Neutrophil (primary cell): ENCODE measurements at regions not wholly inside any gene's neighbourhood (a gene's known extent, or its start where the extent isn't known, plus 50 kb on each side); places are given as distances from the start of the nearest gene placed in this dataset.
"Not testable (repeated sequence)": the region's sequence is repeated elsewhere in the genome, so short reads cannot be mapped to it uniquely, and the experiment has no call there.

Experiments used
- H3K27ac ChIP-seq: fragments of 200-600 bp; sonication (generic); 2 replicates; pipeline ENCODE4 v1.5.1; 2016; ENCODE audit warnings: mild to moderate bottlenecking, moderate library complexity
- H3K27me3 ChIP-seq: fragments of 200-600 bp; sonication (generic); 2 replicates; pipeline ENCODE4 v1.6.0; 2016; ENCODE audit warnings: mild to moderate bottlenecking
- H3K36me3 ChIP-seq: fragments of 200-600 bp; sonication (generic); 2 replicates; pipeline ENCODE4 v1.5.1; 2017
- H3K4me1 ChIP-seq, 2 experiments: fragments of 200-600 bp in 1 of 2; sonication (generic) in 1 of 2; 1 replicate in 1 of 2; 2 replicates in 1 of 2; pipeline versions ENCODE4 v1.5.1 to v1.6.1; 2013 to 2016; ENCODE audit warnings: low read depth in 1 of 2, low read length in 1 of 2, mild to moderate bottlenecking in 1 of 2, moderate library complexity in 1 of 2; ENCODE audit not compliant: control insufficient read depth in 1 of 2, insufficient read depth in 1 of 2
- H3K4me3 ChIP-seq, 2 experiments: fragments of 200-600 bp in 1 of 2; sonication (generic) in 1 of 2; 1 replicate in 1 of 2; 2 replicates in 1 of 2; pipeline ENCODE4 v1.5.1; 2013 to 2016; ENCODE audit warnings: low read depth in 1 of 2, low read length in 1 of 2, mild to moderate bottlenecking in 1 of 2, moderate library complexity in 1 of 2
- H3K9me3 ChIP-seq: fragments of 200-600 bp; sonication (generic); 2 replicates; pipeline ENCODE4 v1.5.1; 2016

DNA sequence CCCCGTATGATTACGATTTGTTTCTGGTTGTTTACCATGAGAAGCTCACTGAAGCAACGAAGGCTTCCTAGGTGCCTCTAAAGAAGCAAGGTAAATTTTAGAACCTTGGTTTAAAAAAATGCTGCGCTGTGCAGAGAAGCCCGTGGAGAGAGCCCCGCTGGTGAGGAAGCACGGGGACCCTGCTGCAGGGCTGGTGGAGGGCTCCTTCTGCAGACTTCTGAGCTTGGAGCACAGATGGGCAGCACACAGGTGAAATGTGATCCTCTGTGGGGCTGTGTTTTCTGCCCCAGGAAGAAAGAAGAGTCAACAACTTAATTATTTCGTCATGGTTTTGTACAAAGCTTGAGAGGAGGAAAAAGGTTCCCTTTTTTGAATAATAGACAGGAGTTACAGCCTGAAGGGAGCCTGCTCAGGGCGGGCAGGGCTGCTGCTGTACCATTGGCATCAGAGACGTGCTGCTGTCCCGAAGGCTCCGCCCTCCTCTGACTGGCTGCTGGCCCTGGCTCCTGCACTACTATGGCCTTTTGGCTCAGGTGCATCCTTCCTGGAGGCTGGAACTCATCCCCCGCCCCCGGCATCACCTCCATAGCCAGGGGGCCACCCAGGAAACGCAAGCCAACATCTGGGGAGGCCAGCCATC, 108.0 kb upstream of the PLGLB2 start:
- not testable (repeated sequence) for H3K27ac ChIP-seq, H3K36me3 ChIP-seq, H3K4me3 ChIP-seq, H3K9me3 ChIP-seq, H3K27me3 ChIP-seq, H3K4me1 ChIP-seq

- H3K4me1 ChIP-seq, H3K27me3 ChIP-seq, H3K36me3 ChIP-seq, H3K27ac ChIP-seq, H3K9me3 ChIP-seq, H3K4me3 ChIP-seq: not testable (repeated sequence)
Measured at GRCh38 chr2:87640961-87641563, 106.8 kb upstream of the PLGLB2 start.

DNA sequence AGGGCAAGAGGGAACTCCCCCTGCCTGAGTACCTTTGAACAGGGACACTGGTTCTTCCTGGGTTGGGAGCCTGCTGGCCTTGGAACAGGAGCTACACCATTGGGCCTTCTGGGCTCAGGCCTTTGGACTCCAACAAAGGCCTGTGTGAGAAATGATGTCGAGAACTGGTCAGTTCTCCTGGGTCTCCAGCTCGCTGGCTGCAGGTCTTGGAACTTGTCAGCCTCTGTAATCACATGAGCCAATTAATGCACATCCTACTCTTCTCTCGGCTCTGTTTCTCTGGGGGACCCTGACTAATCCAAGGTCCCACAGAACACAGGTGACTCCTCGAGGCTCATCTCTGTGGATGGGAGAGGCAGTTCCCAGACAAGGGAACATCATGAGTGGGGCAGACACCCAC, 104.7 kb upstream of the PLGLB2 start:
- H3K4me1 ChIP-seq, H3K9me3 ChIP-seq, H3K27ac ChIP-seq, H3K27me3 ChIP-seq, H3K36me3 ChIP-seq, H3K4me3 ChIP-seq: not testable (repeated sequence)

GRCh38 chr2:87647737-87648498, 100.0 kb upstream of the PLGLB2 start:
- H3K27ac ChIP-seq, H3K36me3 ChIP-seq, H3K27me3 ChIP-seq, H3K4me3 ChIP-seq, H3K4me1 ChIP-seq, H3K9me3 ChIP-seq: not testable (repeated sequence)

DNA sequence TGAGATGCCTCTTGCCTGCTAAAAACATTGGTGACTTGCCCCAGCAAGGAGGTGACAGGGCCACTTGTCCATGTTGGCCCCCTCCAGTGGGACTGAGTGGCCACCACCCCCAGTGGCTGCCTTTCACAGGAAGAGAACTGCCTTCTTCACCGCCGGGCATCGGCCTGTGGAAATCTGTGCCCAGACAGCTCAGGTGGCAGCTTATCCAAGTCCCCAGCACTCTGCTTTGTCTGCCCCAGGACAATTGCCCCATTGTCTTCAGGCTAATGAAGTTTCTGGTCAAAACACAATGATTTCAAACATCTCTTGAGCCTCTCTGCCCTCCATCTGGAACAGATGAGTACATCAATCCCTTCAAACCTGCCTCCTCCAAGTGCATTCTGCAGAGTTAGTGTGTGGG, 99.1 kb upstream of the PLGLB2 start:
- not testable (repeated sequence) for H3K4me3 ChIP-seq, H3K27me3 ChIP-seq, H3K27ac ChIP-seq, H3K36me3 ChIP-seq, H3K4me1 ChIP-seq, H3K9me3 ChIP-seq

- not testable (repeated sequence) for H3K27ac ChIP-seq, H3K9me3 ChIP-seq, H3K4me3 ChIP-seq, H3K4me1 ChIP-seq, H3K27me3 ChIP-seq, H3K36me3 ChIP-seq
Measured at GRCh38 chr2:87649871-87650270, 98.0 kb upstream of the PLGLB2 start.

DNA sequence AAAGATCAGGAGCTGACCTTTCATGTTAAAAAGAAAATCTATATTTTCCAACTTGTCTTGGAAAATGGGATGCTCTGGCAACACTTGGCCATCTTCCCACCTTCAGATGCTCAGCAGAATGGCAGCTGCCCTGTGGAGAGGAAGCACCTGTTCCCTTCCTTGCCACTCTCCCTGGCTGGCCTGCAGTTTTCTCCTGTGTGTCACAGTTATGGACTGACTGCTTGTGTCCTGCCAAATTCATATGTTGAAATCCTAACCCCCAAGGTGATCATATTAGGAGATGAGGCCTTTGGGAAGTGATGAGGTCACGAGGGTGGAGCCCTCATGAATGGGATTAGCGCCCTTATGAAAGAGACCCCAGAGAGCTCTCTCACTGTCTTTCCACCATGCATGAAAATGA, 97.0 kb upstream of the PLGLB2 start:
- not testable (repeated sequence) for H3K4me1 ChIP-seq, H3K27ac ChIP-seq, H3K27me3 ChIP-seq, H3K9me3 ChIP-seq, H3K36me3 ChIP-seq, H3K4me3 ChIP-seq

DNA sequence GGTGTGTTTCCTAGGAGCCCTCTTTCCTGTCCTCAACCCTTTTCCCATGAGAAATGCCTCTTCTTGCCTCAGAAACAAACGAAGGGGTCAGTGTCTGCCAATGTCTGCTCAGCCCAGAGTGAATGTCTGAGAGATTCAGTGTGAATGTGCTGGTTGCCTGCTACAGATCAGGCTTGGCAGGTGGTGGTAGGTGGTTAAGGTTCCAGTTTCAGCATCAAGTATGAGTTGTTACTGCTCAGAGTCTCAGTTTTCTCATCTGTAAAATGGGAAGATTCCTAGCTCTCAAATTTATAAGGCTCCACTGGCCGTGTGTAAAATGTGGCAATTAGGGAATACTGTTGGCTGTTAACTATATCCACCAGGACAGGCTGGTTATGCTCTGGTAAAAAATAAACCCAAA, 96.3 kb upstream of the PLGLB2 start:
- not testable (repeated sequence) for H3K27ac ChIP-seq, H3K27me3 ChIP-seq, H3K36me3 ChIP-seq, H3K4me3 ChIP-seq, H3K9me3 ChIP-seq, H3K4me1 ChIP-seq

DNA sequence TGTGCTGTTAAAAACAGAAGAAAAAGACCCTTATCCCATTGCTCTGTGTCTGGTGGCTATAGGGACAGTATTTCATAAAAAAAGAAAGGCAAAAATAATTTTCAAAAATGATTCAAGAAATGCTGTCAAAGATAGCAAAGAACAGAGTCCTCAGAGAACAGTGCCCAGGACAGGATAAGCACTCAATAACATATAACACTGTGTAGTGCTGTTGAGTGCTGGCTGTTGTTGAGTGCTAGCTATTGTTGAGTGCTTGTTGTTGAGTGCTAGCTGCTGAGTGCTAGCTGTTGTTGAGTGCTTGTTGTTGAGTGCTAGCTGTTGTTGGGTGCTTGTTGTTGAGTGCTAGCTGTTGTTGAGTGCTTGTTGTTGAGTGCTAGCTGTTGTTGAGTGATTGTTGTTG, 94.5 kb upstream of the PLGLB2 start:
- not testable (repeated sequence) for H3K4me1 ChIP-seq, H3K9me3 ChIP-seq, H3K27ac ChIP-seq, H3K27me3 ChIP-seq, H3K4me3 ChIP-seq, H3K36me3 ChIP-seq

GRCh38 chr2:87654136-87654814, 93.6 kb upstream of the PLGLB2 start:
- not testable (repeated sequence) for H3K9me3 ChIP-seq, H3K27ac ChIP-seq, H3K4me1 ChIP-seq, H3K36me3 ChIP-seq, H3K27me3 ChIP-seq, H3K4me3 ChIP-seq

DNA sequence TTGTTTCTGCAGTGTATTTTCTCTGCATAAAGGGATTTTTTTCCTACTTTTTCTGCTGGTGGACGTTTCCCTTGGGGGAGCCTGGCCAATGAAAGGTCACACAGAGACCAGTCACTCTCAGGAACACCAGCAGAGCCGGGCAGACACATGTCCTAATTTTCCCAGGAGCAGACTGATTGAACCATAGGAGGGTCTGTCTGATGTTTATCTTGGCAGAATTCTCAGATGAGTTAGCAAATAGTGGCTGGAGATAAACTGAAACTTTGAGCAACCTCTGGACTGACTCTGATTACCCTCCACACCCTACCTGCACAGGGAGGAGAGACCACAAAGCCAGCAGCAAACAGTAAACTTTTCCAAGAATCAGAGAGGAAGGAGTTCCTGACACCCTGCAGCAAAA, 90.0 kb upstream of the PLGLB2 start:
- H3K4me1 ChIP-seq, H3K27me3 ChIP-seq, H3K27ac ChIP-seq, H3K9me3 ChIP-seq, H3K36me3 ChIP-seq, H3K4me3 ChIP-seq: not testable (repeated sequence)

GRCh38 chr2:87658357-87658756, 89.5 kb upstream of the PLGLB2 start:
- H3K27me3 ChIP-seq, H3K9me3 ChIP-seq, H3K4me1 ChIP-seq, H3K27ac ChIP-seq, H3K4me3 ChIP-seq, H3K36me3 ChIP-seq: not testable (repeated sequence)

DNA sequence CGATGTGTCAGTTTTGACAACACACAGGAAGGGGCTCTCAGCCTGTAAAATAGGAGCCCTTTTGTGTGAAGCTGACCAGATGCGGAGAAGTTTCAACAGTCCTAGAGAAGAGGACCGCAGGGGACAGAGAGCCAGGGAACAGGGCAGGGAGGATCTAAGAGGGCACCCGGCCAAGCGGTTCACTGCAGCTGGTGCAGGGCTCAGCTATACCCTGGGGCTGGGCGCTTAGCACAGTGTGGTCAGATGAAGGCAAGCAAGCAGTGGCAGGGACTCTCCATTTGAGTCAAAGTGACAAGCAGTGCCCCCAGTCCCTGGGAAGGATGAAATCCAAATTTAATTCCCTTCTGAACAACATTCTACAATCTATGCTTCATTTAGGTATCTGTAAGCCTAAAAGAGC, 88.9 kb upstream of the PLGLB2 start:
- not testable (repeated sequence) for H3K27ac ChIP-seq, H3K4me1 ChIP-seq, H3K4me3 ChIP-seq, H3K9me3 ChIP-seq, H3K27me3 ChIP-seq, H3K36me3 ChIP-seq

DNA sequence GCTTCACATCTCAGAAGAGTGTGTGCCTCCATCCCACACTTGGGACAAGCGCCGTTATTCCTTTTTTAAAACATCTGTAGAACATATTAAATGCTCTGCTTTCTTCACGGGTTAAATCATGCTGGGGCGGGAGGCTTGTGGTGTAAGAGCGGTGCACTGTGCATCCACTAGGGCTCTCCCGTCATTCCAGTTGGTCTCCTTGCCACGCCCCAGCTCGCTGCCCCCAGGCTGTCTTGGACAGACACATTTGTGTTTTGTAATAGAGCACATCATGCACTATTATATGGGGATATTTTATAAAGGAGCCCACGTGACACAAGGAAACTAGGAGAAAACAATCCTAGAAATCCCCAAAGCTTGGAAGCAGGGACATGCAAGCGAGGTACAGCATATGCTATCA, 87.7 kb upstream of the PLGLB2 start:
- not testable (repeated sequence) for H3K27me3 ChIP-seq, H3K9me3 ChIP-seq, H3K36me3 ChIP-seq, H3K4me3 ChIP-seq, H3K27ac ChIP-seq, H3K4me1 ChIP-seq
